ENCODE measurements at regions not wholly inside any gene's neighbourhood (a gene's known extent, or its start where the extent isn't known, plus 50 kb on each side); places are given as distances from the start of the nearest gene placed in this dataset.

DNA sequence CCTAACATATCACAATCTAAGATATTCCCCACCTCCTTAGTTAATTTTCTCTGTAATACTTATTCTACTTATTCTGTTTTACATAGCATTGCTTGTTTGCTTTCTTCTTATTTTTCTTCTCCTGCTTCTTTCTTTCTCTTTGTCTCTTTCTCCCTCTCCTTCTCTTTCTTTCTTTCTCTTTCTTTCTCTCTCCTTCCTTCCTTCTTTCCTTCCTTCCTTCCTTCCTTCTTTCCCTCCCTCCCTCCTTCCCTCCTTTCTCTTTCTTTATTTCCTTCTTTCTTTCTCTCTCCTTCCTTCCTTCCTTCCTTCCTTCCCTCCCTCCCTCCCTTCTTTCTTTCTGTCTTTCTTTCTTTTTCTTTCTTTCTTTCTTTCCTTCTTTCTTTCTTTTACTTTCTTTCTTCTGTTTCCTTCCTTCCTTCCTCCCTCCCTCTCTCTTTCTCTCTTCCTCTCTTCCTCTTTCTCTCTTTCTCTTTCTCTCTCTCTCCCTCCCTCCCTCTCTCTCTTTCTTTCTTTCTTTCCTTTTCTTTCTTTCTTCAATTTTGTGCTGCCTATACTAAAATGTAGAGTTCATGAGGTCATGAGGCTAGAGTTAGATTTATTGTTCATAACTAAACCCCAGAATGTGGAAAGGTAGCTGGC lies 445.4 kb downstream of the GATA3 start:
- DNase-seq = no peak

DNA sequence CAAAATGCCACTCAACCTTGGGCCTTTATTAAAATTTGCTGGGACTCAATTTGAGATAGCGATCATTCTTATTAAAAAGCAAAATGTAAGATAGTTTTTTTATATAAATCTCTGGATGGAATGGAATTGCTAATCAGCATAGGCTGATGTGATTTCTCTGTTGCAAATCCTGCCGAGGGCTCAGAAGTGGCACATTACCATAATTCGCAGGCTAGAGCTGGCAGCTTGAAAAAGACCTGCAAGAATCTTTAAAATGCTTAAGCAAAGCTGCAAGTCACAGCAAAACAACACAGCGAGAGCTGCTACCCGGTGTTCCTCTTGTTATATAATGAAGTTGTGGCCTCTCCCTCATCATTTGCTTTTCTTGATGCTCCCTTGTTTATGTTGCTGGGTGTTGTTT lies 448.1 kb downstream of the GATA3 start:
- no peak for DNase-seq

DNA sequence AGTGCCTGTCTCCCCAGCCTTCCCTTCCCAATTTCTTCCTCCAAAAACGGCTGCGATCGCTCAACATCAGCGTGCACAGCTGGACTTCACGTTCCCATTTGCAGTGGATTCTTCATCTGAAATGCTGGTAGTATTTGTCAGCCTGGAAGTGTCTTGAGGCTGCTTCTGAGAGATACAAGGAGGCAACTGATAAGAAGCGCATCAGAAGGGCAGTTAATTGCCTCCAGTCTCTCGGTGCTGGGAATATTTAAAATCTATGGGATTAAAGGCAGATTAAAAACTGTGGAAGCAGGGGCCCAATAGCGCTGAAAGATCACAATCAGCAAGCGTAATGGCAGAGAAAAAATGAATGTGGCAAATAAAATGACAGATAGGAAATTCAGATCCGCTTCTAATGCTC lies 450.0 kb downstream of the GATA3 start:
- DNase-seq = no peak

DNA sequence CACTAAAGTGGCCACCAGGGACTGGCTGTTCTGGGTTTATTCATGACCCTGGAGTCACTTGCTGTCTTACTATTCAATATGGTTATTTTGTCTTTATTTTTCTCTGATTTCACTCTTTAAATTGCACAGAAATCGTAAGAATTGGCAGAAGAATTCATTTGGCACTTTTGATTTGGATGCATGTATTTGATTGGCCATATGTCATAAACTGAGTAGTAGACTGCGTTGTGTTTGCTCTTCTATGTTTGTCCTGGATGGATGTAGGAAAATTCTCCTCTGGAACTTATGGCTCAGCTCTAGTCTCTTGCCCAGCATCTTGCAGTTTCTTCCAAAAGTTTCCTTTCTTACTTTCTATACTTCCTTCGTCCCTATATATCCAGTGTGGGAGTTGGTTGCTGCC lies 452.7 kb downstream of the GATA3 start:
- no peak for DNase-seq

DNA sequence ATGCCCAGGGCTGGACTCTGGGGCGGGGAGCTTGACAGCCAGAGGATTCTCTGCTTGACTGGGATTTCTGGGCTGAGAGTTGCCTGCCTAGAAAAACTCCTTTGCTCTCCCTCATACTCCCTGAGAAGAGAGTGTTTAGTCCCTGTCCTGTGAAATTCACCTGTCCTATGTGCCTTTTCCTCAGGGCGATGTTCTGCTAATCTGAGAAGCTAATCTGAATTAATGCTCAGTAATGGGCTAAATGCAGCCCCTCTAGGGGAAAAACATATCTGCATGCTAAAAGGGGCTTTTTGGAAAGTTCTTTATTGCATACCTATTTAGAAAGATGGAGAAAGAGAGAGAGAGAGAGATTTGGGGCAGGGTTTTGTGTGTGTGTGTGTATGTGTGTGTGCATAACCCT lies 454.4 kb downstream of the GATA3 start:
- no peak for DNase-seq

DNA sequence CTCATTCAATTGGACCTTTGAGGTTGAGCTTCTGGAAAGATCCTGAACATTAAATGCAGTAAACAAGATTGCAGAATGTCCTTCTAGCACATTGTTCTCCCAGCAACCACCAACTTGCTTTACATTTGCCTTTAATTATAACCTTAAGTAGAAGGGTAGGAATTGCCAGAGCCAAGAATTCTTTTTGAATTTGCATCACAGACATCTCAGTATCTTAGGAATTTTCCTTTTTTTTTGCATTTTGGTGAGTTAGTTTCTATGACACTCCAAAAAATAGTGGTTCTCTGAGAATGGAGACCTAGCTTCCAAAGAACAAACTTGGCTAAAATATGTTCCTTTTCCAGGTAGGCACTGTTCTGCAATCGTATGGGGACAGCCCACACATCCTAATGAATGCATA lies 456.0 kb downstream of the GATA3 start:
- no peak for DNase-seq

DNA sequence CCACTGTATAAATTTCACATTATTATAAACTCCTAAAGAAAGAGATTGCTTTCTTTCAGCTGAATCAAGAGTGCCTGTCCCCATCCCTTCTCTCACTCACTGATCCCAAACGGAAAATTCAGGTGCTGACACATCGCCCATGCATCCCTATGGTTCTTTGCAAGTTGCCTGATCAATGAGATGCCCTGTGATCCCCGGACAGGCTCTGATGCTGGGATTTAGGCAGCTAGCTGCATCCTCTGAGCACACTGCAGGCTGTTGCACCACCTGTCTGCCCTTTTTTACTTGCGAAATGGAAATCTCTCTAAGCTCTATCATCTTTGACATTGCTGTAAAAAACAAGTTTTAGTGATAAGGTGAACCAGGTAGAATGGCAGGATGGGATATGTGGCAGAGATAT lies 456.5 kb downstream of the GATA3 start:
- no peak for DNase-seq

DNA sequence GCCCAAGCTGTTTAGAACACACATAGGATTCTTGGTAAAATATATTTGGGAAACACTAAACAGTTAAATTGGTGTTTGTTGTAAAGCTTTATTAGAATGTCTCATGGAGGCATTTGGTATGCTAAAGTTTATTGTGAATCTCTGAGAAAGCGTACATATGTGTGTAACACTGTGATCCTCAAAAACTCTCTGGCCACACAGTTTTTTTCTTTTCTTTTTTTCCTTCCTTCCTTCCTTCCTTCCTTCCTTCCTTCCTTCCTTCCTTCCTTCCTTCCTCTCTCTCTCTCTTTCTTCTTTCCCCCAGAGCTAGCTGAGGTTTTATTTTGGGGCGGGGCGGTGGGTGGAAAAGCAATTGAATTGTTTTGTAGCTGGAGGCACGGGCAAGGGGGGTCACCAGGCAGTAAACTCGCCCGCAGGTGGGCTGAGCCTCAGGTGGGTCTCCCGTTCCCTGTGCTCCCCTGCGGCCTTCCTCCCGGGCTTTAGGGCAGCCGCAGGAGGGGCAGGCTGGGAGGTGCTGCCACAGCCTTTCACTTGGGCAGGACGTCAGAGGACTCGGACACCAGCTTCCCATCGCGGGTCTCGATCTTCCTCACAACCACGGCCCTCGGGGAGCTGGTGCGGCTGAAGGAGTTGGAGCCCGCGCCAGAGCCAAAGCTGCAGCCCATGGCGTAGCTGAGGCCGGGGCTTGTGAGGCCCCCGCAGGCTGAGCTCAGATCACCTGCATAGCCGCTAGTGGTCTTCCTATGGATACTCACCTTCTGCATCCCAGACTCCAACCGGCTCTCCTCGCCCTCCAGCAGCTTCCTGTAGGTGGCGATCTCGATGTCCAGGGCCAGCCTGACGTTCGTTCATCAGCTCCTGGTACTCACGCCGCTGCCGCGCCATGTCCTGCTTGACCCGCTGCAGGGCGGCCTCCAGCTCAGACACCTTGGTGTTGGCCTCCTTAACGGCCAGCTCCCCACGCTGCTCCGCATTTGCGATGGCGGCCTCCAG lies 459.0 kb downstream of the GATA3 start:
- no peak for DNase-seq

DNA sequence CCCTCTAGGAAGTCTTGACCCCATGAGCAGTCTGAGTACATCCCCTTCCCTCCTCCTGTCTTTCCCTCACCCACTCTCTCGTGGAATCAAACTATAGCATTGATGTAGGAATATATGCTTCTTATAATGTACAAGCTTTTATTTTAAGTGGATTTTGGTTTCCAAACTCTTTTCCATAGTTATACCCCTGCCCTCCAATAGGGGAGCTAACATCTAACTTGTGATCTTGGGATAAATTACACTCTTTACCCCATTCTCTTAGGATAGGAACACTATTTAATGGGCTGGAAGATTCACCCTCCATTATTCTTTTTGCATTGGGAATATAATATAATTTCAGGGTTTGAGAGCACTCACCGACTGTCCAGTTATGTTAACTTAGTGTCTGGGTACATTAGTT lies 465.9 kb downstream of the GATA3 start:
- no peak for DNase-seq

DNA sequence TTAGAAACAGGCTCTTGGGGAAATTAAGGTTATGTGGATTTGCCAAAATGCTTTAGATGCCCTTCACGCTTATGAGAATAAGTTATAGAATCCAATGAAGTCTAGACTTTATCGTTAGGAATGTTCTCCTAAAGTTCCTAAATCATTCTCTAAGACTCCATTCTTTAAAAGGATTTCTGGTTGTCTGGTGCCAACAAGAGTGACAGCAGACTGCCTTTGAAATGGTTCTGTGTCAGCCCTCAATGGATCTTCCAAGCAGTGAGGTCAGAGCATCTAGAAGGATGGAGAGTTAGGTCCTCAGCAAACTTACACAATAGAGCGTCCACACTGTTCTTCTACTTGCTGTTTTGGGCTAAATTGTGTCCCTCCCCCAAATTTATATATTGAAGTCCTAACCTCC lies 473.3 kb downstream of the GATA3 start:
- no peak for DNase-seq

DNA sequence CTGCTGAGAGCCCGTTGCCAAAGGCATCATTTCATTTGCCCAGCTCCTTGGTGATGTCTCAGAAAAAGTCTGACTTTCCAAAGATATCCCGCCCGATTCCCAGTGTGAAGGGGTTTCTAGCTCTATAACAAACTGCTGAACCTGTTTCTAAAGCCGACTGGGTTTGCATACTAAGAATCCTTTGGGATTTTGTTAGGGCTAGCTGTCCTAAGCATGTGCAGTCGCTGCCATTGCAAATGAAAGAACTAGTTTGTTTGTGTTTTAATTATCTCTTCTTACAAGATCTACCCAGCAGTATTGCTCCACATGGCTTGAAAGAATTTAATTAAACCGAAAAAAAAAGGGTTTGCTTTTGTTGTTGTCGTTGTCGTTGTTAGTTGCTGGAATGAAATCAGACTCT lies 476.6 kb downstream of the GATA3 start:
- no peak for DNase-seq

DNA sequence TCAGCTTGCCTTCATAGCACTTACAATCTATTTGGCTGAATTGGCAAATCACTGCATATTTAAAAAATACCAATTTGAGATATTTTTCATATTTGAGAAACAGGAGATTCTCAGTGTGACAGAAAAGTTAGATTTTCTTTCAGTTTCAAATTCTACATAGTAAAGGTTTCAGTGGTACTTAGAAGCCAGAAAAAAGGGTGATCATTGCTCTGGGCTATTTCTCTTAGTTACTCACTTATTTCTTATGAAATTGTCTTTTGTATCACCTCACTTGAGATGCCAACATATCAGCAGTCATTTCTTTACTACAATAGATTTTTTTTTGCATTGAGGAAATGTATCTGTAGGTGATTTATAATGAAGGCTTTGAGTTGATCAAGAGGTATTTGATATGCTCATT lies 478.2 kb downstream of the GATA3 start:
- no peak for DNase-seq

DNA sequence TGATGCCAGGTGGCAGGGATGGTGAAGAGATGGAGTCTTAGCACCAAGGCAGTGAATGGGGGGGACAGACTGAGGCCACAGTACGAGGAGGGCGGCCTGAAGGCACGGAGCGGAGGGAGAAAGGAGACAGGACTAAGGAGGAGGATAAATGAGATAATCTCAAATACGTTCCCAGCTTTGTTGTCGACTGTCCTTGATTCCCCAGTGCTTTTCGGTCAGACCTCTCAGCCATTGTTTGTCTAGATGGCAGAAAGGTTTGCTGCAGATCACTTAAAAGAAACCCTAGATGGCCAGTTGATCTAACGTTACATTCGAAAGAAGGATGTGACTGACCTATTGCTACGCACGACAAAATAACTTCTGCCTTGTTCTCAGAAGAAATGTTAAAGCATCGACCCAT lies 479.0 kb downstream of the GATA3 start:
- no peak for DNase-seq

DNA sequence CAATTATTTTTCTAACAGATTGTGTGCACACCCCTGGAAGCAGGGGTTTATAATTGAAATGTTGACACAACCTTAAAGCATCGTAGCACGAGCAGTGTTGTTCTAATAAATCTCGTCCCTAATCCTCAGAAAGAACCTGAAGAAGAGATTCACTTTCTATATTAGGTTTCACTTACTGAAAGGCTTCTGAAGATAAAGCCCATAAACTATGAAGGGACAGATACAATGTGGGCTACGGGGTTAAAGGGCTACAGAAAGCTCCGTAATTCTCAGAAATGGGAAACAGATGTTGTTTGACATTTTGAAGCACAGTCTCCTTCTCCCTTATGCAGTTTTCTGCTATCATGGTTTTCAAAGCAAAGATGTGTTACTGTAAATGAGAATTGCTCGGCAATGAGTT lies 479.6 kb downstream of the GATA3 start:
- no peak for DNase-seq

DNA sequence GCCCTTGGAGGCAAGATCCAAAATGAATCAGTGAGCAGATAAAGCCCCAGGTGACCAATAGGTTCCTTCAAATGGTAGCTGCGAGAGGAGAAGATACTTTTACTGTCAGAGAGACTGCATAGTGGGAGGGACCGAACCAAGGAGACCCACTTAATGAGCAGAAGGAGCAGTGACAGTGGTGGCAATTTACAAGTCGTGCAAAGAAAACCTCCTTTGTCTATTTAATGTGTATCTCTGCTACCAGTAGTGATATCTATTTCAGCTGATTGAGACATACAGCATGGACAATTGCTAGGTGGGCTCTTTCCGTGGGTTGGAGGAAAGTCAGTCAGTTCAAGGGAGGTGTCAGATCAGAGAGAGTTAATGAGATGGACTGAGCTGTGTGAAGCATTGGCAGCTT lies 480.4 kb downstream of the GATA3 start:
- no peak for DNase-seq

DNA sequence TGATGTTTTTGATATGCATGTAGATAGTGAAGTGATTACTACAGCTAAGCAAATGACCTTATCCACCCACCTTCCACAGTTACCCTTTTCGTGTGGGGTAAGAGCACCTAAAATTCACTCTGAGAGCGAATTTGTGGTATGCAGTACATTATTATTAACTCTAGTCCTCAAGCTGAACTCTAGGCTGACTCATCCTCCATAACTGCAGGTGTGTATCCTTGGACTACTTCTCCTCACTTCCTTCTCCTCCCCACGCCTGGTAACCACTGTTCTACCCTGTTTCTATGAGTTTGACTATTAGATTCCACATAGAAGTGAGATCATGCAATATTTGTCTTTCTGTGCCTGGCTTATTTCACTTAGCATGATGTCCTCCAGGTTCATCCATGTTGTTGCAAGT lies 484.6 kb downstream of the GATA3 start:
- DNase-seq = no peak

DNA sequence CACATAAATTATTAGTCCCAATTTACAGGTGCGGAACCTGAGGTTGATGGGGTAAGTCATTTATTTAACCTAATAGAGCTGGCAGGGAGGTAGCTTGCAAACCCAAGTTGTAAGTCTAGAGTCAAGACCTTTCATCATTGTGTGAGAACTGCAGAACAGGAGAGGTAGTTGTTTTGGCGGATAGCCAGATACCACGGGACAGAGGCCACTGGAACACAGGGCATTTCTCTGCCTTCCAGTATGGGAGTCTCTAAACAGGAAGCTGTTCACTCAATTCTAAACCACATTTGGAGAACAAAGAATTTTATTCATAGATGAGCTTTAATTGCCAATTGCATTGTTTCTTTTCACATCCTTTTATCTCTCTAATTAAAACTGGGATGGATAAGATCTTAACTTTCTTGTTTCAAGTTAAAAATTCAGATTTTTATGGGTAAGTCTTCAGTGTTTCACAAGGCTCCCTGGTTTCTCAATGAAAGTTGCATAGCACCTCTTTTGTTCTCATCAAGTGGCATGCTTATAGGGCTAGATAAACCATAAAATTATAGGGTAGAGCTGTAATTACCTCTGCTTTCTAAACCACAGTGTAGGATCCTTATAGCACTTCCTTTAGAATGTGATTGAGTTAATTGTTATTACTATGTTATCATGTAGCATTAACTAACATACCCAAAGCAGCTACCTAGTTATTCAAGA lies 489.0 kb downstream of the GATA3 start:
- DNase-seq = no peak

DNA sequence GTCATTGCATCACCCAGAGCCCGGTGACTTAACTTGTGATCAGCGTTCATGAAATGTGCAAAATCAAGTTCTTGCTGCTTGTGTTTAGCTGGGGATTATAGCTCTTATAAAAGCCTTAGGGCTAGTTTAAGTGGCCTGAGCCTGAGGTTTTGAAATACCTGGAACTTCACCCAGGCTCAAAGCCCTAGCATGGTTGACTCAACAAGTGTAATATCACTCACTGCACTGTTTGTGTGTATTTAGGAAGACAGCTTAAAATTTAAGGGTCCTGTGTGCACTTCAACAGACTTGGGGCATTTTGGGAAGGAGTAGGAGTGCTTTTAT lies 489.5 kb downstream of the GATA3 start:
- no peak for DNase-seq

DNA sequence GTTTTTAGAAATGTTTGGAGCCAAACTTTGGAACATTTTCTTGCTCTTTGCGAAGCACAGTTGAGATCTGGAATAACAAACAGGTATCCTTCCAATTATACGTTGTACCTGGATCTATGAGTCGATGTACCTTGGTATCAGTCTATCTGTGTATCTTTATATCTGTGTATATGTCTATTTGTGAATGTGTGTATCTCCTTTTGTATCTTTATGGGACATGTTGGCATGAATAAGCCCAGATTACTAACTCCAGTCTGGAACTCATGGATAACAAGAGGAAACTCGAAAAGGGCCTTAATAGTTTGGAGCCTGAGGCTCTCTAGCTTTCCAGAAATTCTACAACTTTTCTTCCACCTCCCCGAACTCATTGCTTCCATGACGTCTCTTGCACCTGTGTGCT lies 490.0 kb downstream of the GATA3 start:
- DNase-seq = no peak

DNA sequence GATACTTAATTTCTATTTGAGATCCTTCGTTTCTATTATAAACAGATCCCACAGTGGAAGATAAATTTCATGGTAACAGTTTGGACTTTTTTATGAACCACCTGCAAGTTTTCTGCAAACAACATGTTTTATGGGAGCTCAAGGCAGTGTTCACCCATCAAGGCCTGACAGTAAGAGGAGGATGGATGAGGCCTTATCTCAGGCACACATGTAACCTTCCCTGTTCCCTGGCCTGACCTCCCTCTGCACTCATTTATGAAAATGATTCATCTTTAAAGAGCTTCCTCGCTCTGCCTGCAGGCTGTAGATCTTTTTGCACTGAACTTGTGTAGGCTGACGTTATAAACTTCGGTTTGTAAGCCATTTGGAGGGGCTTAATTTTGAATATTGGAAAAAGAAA lies 500.1 kb downstream of the GATA3 start:
- no peak for DNase-seq

DNA sequence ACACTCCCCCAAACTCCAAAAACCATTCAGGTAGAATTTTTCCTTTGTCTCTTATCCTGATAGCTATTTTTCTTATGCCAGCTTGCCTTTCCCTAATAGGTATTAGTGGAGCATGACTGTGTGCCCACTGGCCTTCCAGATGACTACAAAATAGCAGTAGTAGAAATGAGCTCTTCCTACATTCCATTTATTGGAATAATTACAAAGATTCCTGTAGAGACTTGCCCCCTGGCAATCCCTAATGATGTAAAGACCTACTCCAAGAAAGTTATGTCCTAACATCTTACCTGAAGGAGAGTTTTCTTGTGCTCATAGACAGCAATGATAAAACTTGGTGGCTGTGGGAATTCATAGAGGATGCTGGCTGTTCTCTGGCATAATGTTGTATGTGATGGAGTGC lies 501.8 kb downstream of the GATA3 start:
- DNase-seq = no peak

DNA sequence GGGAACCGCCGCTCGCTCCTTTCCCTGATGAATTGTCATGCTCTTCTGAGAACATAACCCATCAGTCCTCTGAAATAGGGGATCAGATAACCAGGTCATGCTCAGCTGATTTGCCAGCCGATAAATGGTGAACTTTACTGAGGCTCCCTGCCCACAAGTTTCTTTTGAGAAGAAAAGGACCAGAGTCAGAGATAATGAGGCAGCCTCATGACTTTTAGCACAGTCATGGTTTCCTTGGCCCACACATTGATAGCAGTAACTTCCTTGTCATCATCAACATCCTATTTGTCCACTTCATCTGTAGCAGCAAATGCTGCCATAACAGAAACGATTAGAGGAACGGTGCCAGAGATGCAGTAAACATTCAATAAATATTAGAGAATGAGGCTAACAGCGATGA lies 509.0 kb downstream of the GATA3 start:
- no peak for DNase-seq

DNA sequence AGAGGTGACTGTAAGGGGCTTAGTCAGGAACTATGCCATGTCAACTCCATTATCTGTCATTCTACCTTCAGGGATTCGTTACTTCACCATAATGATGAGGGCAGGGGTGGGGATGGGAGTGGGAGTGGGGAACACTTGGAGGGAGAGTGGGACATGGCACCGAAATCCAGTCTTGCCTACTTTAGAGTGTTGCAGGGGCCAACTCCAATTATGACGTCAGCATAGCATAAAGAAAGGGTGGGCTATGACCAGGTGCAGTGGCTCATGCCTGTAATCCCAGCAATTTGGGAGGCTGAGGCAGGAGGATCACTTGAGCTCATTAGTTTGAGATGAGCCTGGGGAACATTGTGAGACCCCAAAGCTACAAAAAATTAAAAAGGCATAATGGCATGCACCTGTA lies 512.2 kb downstream of the GATA3 start:
- DNase-seq = no peak

DNA sequence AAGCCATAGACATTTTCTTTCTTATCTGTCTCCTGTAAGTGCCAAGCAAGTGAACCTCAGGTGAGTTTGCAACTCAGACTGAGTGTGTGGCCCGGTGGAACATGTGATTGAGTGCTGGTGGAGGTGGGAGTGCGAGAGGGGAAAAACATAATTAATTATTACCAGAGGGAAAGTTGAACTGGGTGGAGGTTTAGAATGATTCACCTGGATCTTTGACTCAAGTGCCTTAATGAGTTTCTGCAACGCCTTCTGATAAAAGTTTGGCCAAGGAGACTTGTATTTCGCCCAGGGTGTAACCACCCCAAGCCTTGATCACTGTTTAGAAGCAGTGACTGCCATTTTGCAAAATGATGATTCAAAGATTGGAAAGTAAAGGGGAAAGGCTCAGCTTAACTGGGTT lies 513.9 kb downstream of the GATA3 start:
- DNase-seq = no peak
